Middle frontal gyrus (tissue), 1 donor: ENCODE measurements at regions not wholly inside any gene's neighbourhood (a gene's known extent, or its start where the extent isn't known, plus 50 kb on each side); places are given as distances from the start of the nearest gene placed in this dataset.

Experiments
- DNase-seq: peaks from one replicate; pipeline ENCODE4 v3.0.0-alpha.2; 2015; ENCODE audit warnings: low spot score; ENCODE audit errors: extremely low spot score

GRCh38 chr6:79864421-79864820, 82.9 kb downstream of the ELOVL4 start:
- no peak for DNase-seq

GRCh38 chr6:79864001-79864400, 83.4 kb downstream of the ELOVL4 start:
- no peak for DNase-seq

GRCh38 chr6:79863566-79863965, 83.8 kb downstream of the ELOVL4 start:
- DNase-seq = no peak

GRCh38 chr6:79862711-79863110, 84.6 kb downstream of the ELOVL4 start:
- DNase-seq = no peak

- no peak for DNase-seq
Measured at GRCh38 chr6:79862126-79862525, 85.2 kb downstream of the ELOVL4 start.

- DNase-seq = no peak
Measured at GRCh38 chr6:79861023-79861422, 86.3 kb downstream of the ELOVL4 start.

GRCh38 chr6:79847426-79847825, 99.9 kb downstream of the ELOVL4 start:
- no peak for DNase-seq

GRCh38 chr6:79842376-79843040, 104.8 kb downstream of the ELOVL4 start:
- DNase-seq = no peak

- no peak for DNase-seq
Measured at GRCh38 chr6:79841577-79842375, 105.6 kb downstream of the ELOVL4 start.

GRCh38 chr6:79838851-79839250, 108.5 kb downstream of the ELOVL4 start:
- DNase-seq = no peak

- DNase-seq = no peak
Measured at GRCh38 chr6:79833964-79834284, 113.4 kb downstream of the ELOVL4 start.

GRCh38 chr6:79833264-79833963, 113.9 kb downstream of the ELOVL4 start:
- no peak for DNase-seq

GRCh38 chr6:79832723-79833122, 114.6 kb downstream of the ELOVL4 start:
- DNase-seq = no peak

GRCh38 chr6:79824202-79824601, 123.2 kb downstream of the ELOVL4 start:
- DNase-seq = no peak

GRCh38 chr6:79821859-79822258, 125.5 kb downstream of the ELOVL4 start:
- DNase-seq = no peak

- no peak for DNase-seq
Measured at GRCh38 chr6:79818471-79818870, 128.9 kb downstream of the ELOVL4 start.

- DNase-seq = no peak
Measured at GRCh38 chr6:79814940-79815339, 132.4 kb downstream of the ELOVL4 start.

GRCh38 chr6:79813854-79814709, 133.3 kb downstream of the ELOVL4 start:
- DNase-seq = peak; percentile 58

- no peak for DNase-seq
Measured at GRCh38 chr6:79813143-79813850, 134.1 kb downstream of the ELOVL4 start.

GRCh38 chr6:79812195-79812594, 135.2 kb downstream of the ELOVL4 start:
- no peak for DNase-seq

GRCh38 chr6:79810871-79811270, 136.5 kb downstream of the ELOVL4 start:
- DNase-seq = no peak
